Glutamatergic neuron (in vitro differentiated cells): ENCODE measurements at regions not wholly inside any gene's neighbourhood (a gene's known extent, or its start where the extent isn't known, plus 50 kb on each side); places are given as distances from the start of the nearest gene placed in this dataset.
A peak's percentile ranks its signal among the peaks of the same experiment; 100 is the strongest.

Experiments
- DNase-seq: peaks from one replicate; pipeline ENCODE4 v3.0.0; 2022
- H3K27ac Mint-ChIP-seq: one replicate; pipeline ENCODE4 v1.8.0; 2020; ENCODE audit warnings: mild to moderate bottlenecking, mixed read lengths, inconsistent platforms; ENCODE audit not compliant: unreplicated experiment
- H3K27me3 Mint-ChIP-seq: one replicate; pipeline ENCODE4 v1.8.0; 2020; ENCODE audit warnings: mild to moderate bottlenecking, moderate library complexity, mixed read lengths, inconsistent platforms; ENCODE audit not compliant: unreplicated experiment
- H3K36me3 Mint-ChIP-seq: one replicate; pipeline ENCODE4 v1.8.0; 2020; ENCODE audit warnings: mild to moderate bottlenecking, mixed read lengths, inconsistent platforms; ENCODE audit not compliant: unreplicated experiment
- H3K4me1 Mint-ChIP-seq: one replicate; pipeline ENCODE4 v1.8.0; 2020; ENCODE audit warnings: mild to moderate bottlenecking, low read depth, mixed read lengths, inconsistent platforms; ENCODE audit not compliant: unreplicated experiment
- H3K4me3 Mint-ChIP-seq: one replicate; pipeline ENCODE4 v1.8.0; 2020; ENCODE audit warnings: mild to moderate bottlenecking, mixed read lengths, inconsistent platforms; ENCODE audit not compliant: unreplicated experiment
- H3K9me3 Mint-ChIP-seq: one replicate; pipeline ENCODE4 v1.8.0; 2020; ENCODE audit warnings: mild to moderate bottlenecking, moderate library complexity, mixed read lengths, inconsistent platforms; ENCODE audit not compliant: unreplicated experiment
- CTCF ChIP-seq: fragments of 200-600 bp; sonication (generic); IDR thresholded peaks from one replicate; pipeline ENCODE4 v1.5.0; 2021; ENCODE audit not compliant: partially characterized antibody, unreplicated experiment

DNA sequence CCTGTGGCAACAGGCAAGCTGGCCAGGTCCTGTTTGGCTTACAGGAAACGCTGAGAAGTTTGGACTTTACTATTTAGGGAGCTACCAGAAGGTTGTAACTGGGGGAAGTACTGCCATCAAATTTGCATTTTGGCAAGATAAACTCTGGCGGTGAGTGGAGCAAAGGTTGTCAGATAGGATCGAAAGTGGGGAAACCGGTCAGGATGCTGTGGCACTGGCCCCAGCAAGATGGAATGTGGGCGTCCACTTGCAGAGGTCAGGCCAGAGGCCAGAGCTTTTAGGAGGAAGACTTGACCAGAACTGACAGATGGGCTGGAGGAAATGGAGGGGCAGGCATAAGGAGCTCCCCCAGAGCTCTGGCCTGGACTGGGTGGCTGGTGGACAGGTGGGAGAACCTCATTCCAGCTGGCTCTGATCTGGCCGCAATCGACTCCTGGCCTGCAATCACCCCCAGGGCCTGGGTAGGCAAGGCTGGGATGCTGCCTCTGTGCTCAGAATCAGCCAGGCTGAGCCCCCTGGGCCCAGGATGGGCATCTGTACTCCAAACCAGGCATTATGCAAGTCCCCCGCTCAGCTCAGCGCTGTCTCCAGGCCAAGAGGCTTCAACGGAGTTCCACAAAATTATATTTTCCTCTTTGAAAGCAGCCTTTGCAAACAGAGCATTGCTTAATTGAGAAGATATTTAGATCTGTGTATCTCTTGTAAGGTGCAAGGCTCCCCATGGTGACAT is 178.3 kb upstream of the NECTIN1 start:
- Mint-ChIP-seq H3K9me3 (peaks cover 4% of the 10 kb centered on the region), H3K4me1 (peaks cover 51% of the 10 kb centered on the region), H3K27ac (peak overlapping the region; percentile 92), H3K4me3 (peak overlapping the region; percentile 0), H3K27me3 (no peaks in the 10 kb centered on the region), H3K36me3 (no peaks in the 10 kb centered on the region)
- TF ChIP-seq CTCF: no peak
- peak; percentile 54 for DNase-seq

DNA sequence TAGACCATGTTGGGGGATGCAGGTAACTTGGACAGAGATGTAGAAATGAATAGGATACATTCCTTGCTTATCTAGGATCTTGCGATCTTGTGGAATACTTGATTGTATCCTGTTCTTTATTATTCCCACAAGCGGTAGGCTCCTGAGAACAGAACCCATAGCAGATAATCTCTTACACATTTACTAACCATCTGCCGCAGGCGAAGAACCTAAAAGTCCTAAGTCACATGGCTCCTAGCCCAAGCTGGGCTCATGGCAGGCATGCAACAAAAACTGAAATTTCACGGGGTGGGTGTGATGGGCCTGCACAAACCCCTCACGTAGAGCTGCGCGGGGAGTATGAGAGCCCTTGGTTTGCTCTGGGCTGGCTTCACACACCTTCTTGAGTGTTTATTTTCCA is 177.4 kb upstream of the NECTIN1 start:
- peaks cover 46% of the 10 kb centered on the region for H3K4me1 Mint-ChIP-seq
- no peak for DNase-seq
- H3K27ac Mint-ChIP-seq: no peak overlapping the region
- H3K4me3 Mint-ChIP-seq: no peak overlapping the region
- TF ChIP-seq CTCF: no peak
- peaks cover 4% of the 10 kb centered on the region for H3K9me3 Mint-ChIP-seq
- no peaks in the 10 kb centered on the region for H3K27me3 Mint-ChIP-seq
- H3K36me3 Mint-ChIP-seq: no peaks in the 10 kb centered on the region

- Mint-ChIP-seq H3K4me3 (no peak overlapping the region), H3K4me1 (peaks cover 44% of the 10 kb centered on the region), H3K27ac (no peak overlapping the region), H3K27me3 (no peaks in the 10 kb centered on the region), H3K9me3 (peaks cover 2% of the 10 kb centered on the region), H3K36me3 (no peaks in the 10 kb centered on the region)
- TF ChIP-seq CTCF: no peak
- no peak for DNase-seq
Measured at GRCh38 chr11:119905162-119905561, 176.2 kb upstream of the NECTIN1 start.

DNA sequence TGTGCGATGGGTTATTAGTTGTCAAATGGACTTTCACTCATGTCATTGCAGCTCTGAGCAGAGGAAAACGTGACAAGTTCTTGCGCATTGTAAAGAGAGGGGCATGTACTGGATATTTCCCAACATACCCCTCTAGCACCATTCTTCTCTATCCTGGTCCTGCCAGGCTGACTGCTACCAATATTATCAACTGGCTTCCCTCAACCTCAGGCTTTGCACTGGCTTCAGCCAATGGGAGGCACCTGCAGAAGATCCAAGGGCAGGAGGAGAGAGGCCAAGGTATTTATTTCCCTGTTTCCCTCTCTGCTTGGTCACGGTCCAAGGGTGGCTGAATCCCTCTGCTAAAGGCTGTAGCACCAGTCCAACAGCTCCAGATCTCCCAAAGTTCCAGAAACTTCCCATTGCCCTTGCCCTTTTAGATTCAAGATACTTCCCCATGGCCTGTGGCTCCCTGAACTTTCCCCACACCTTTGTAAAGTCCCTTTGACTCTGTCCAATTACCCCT is 175.6 kb upstream of the NECTIN1 start:
- H3K4me3 Mint-ChIP-seq: no peak overlapping the region
- TF ChIP-seq CTCF: no peak
- no peak for DNase-seq
- peaks cover 2% of the 10 kb centered on the region for H3K9me3 Mint-ChIP-seq
- H3K27ac Mint-ChIP-seq: no peak overlapping the region
- H3K36me3 Mint-ChIP-seq: no peaks in the 10 kb centered on the region
- peaks cover 41% of the 10 kb centered on the region for H3K4me1 Mint-ChIP-seq
- H3K27me3 Mint-ChIP-seq: no peaks in the 10 kb centered on the region

- H3K4me1 Mint-ChIP-seq: peaks cover 33% of the 10 kb centered on the region
- peaks cover 2% of the 10 kb centered on the region for H3K9me3 Mint-ChIP-seq
- H3K36me3 Mint-ChIP-seq: no peaks in the 10 kb centered on the region
- no peak for TF ChIP-seq CTCF
- H3K27ac Mint-ChIP-seq: no peak overlapping the region
- DNase-seq: no peak
- no peaks in the 10 kb centered on the region for H3K27me3 Mint-ChIP-seq
- H3K4me3 Mint-ChIP-seq: no peak overlapping the region
Measured at GRCh38 chr11:119903821-119904220, 174.8 kb upstream of the NECTIN1 start.
